ENCODE measurements at regions not wholly inside any gene's neighbourhood (a gene's known extent, or its start where the extent isn't known, plus 50 kb on each side); places are given as distances from the start of the nearest gene placed in this dataset.

DNA sequence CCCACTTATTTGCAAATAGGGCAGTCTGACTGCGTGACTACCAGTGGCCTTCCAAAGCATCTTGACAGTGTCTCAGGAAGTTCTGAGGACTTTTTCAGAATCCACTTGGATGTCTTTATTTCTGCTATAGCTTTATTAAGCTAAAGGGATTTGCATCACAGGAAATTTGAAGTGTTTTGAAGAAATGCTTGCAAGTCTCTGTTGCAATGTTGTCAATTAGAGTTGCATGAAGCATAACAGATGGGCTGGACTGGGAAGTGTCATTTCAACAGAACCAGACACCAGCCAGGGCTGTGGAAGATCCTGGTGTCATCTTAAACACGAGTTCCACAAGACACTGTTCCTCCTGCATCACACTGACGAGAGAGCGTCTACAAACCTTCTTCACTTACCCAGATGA lies 224.5 kb downstream of the EN1 start:
- DNase-seq, result no peak
- H3K27me3 Mint-ChIP-seq, result peaks cover 1% of the 10 kb centered on the region
- H3K36me3 Mint-ChIP-seq, result no peaks in the 10 kb centered on the region
- ATAC-seq (ENCODE audit: low read depth), result no peak
- H3K4me1 Mint-ChIP-seq, result no peaks in the 10 kb centered on the region
- H3K9me3 Mint-ChIP-seq, result no peaks in the 10 kb centered on the region
- POLR2A ChIA-PET, result no interaction called here
- H3K27ac Mint-ChIP-seq, result no peak overlapping the region
- H3K4me3 Mint-ChIP-seq, result no peak overlapping the region

DNA sequence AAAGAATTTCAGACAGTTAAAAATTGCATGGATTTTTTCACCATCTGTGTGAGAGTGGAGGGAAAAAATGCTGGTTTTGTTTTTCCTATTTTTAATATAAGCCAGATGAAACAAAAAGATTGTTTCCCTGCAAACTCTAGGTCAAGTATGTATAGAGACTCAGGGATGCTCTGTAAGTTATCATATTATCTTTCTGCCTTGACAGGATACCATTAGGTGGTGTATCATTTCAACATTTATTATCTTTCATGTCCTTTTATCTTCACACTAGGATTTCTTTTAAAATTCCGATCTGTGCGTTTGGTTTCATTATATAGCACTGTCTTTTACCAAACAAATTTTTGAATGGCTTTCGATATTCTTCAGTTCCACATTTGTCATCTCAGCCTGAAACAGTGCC lies 225.3 kb downstream of the EN1 start:
- DNase-seq (no peak), ATAC-seq (ENCODE audit: low read depth) (no peak)
- POLR2A ChIA-PET, result no interaction called here
- H3K4me1 Mint-ChIP-seq, result no peaks in the 10 kb centered on the region
- no peak overlapping the region for H3K27ac Mint-ChIP-seq
- peaks cover 1% of the 10 kb centered on the region for H3K27me3 Mint-ChIP-seq
- H3K9me3 Mint-ChIP-seq, result no peaks in the 10 kb centered on the region
- no peaks in the 10 kb centered on the region for H3K36me3 Mint-ChIP-seq
- H3K4me3 Mint-ChIP-seq, result no peak overlapping the region

GRCh38 chr2:118618279-118618678 lies 229.2 kb downstream of the EN1 start:
- no peak for DNase-seq
- Mint-ChIP-seq H3K27me3 (peaks cover 2% of the 10 kb centered on the region), H3K4me1 (no peaks in the 10 kb centered on the region), H3K9me3 (no peaks in the 10 kb centered on the region), H3K27ac (no peak overlapping the region), H3K36me3 (no peaks in the 10 kb centered on the region), H3K4me3 (no peak overlapping the region)
- no peak for ATAC-seq (ENCODE audit: low read depth)
- POLR2A ChIA-PET, result no interaction called here

- ATAC-seq (ENCODE audit: low read depth) (no peak), DNase-seq (no peak)
- H3K27ac Mint-ChIP-seq, result no peak overlapping the region
- POLR2A ChIA-PET, result no interaction called here
- peaks cover 2% of the 10 kb centered on the region for H3K27me3 Mint-ChIP-seq
- no peak overlapping the region for H3K4me3 Mint-ChIP-seq
- H3K9me3 Mint-ChIP-seq, result no peaks in the 10 kb centered on the region
- H3K4me1 Mint-ChIP-seq, result no peaks in the 10 kb centered on the region
- no peaks in the 10 kb centered on the region for H3K36me3 Mint-ChIP-seq
These were observed 231.0 kb downstream of the EN1 start for GRCh38 chr2:118616432-118616831.

DNA sequence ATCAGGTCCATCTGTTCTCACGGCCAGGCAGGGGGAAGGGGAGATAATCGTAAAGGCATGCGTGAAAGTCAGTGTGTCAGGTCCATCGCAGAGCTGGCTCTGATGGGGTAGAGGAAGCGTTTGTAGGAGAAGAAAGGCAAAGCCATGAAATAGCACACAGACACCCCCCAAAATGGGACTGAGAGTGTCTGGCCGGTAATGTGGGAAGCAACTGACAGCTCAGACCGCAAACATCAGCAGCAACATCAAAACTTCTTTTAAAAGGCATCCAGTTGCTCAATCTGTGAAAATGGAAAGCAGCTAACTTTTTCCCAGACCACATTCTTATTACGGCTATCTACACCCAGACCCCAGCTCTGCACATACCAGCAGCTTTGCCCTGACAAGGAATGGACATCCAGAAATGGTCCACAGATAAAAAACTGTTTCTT lies 232.6 kb downstream of the EN1 start:
- H3K36me3 Mint-ChIP-seq, result no peaks in the 10 kb centered on the region

GRCh38 chr2:118613737-118614136 lies 233.7 kb downstream of the EN1 start:
- Mint-ChIP-seq H3K27me3 (peaks cover 2% of the 10 kb centered on the region), H3K4me1 (no peaks in the 10 kb centered on the region), H3K4me3 (no peak overlapping the region), H3K36me3 (no peaks in the 10 kb centered on the region), H3K9me3 (no peaks in the 10 kb centered on the region), H3K27ac (no peak overlapping the region)
- ATAC-seq (ENCODE audit: low read depth) (no peak), DNase-seq (no peak)
- POLR2A ChIA-PET, result no interaction called here

More for the DNA sequence above, 232.6 kb downstream of the EN1 start:
- H3K4me1 Mint-ChIP-seq, result no peaks in the 10 kb centered on the region
- H3K9me3 Mint-ChIP-seq, result no peaks in the 10 kb centered on the region
- ATAC-seq (ENCODE audit: low read depth) (no peak), DNase-seq (no peak)
- H3K4me3 Mint-ChIP-seq, result no peak overlapping the region
- POLR2A ChIA-PET, result no interaction called here
- peaks cover 2% of the 10 kb centered on the region for H3K27me3 Mint-ChIP-seq
- no peak overlapping the region for H3K27ac Mint-ChIP-seq

- Mint-ChIP-seq H3K27me3 (peaks cover 2% of the 10 kb centered on the region), H3K4me1 (no peaks in the 10 kb centered on the region), H3K27ac (no peak overlapping the region), H3K36me3 (no peaks in the 10 kb centered on the region), H3K4me3 (no peak overlapping the region), H3K9me3 (no peaks in the 10 kb centered on the region)
- POLR2A ChIA-PET, result no interaction called here
- ATAC-seq (ENCODE audit: low read depth) (no peak), DNase-seq (no peak)
These were observed 235.8 kb downstream of the EN1 start for GRCh38 chr2:118611691-118612090.

GRCh38 chr2:118609138-118609537 lies 238.3 kb downstream of the EN1 start:
- no peaks in the 10 kb centered on the region for H3K4me1 Mint-ChIP-seq
- H3K9me3 Mint-ChIP-seq, result no peaks in the 10 kb centered on the region

GRCh38 chr2:118607641-118608040 lies 239.8 kb downstream of the EN1 start:
- no peaks in the 10 kb centered on the region for H3K4me1 Mint-ChIP-seq
- no peak overlapping the region for H3K4me3 Mint-ChIP-seq
- DNase-seq, result no peak
- no peak for ATAC-seq (ENCODE audit: low read depth)
- H3K27ac Mint-ChIP-seq, result no peak overlapping the region
- POLR2A ChIA-PET, result no interaction called here
- H3K36me3 Mint-ChIP-seq, result no peaks in the 10 kb centered on the region
- no peaks in the 10 kb centered on the region for H3K27me3 Mint-ChIP-seq
- H3K9me3 Mint-ChIP-seq, result no peaks in the 10 kb centered on the region

More at GRCh38 chr2:118609138-118609537, 238.3 kb downstream of the EN1 start:
- Mint-ChIP-seq H3K27me3 (no peaks in the 10 kb centered on the region), H3K36me3 (no peaks in the 10 kb centered on the region), H3K27ac (no peak overlapping the region), H3K4me3 (no peak overlapping the region)
- POLR2A ChIA-PET, result no interaction called here
- DNase-seq, result no peak
- ATAC-seq (ENCODE audit: low read depth), result no peak

GRCh38 chr2:118604811-118605210 lies 242.6 kb downstream of the EN1 start:
- ATAC-seq (ENCODE audit: low read depth) (no peak), DNase-seq (no peak)
- H3K9me3 Mint-ChIP-seq, result peaks cover 5% of the 10 kb centered on the region
- H3K27me3 Mint-ChIP-seq, result no peaks in the 10 kb centered on the region
- H3K36me3 Mint-ChIP-seq, result no peaks in the 10 kb centered on the region
- H3K4me3 Mint-ChIP-seq, result no peak overlapping the region
- H3K4me1 Mint-ChIP-seq, result no peaks in the 10 kb centered on the region
- POLR2A ChIA-PET, result no interaction called here
- H3K27ac Mint-ChIP-seq, result no peak overlapping the region

DNA sequence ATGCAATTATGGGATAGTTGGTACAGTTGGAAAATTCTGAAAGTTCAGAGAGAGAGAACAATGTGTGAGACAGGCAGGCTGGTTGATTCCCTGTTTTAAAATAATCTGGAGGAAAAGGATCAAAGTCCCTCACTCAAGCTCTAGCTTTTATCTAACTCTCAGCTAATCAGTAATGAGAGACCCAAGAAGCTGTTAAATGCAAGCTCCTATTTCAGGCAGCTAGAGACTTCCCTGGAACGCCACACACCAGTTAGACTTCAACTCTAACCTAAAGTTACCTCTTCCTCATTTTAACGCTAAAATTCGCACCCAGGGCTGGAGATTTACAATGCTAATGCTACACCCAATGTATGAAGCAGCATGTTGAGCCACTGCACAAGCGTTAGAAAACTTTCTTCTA lies 243.1 kb downstream of the EN1 start:
- POLR2A ChIA-PET, result no interaction called here
- DNase-seq, result no peak

GRCh38 chr2:118599141-118599540 lies 248.3 kb downstream of the EN1 start:
- H3K9me3 Mint-ChIP-seq, result peaks cover 6% of the 10 kb centered on the region
- POLR2A ChIA-PET, result no interaction called here
- no peak overlapping the region for H3K4me3 Mint-ChIP-seq
- no peaks in the 10 kb centered on the region for H3K27me3 Mint-ChIP-seq
- DNase-seq, result no peak
- no peak for ATAC-seq (ENCODE audit: low read depth)
- H3K36me3 Mint-ChIP-seq, result no peaks in the 10 kb centered on the region
- H3K4me1 Mint-ChIP-seq, result no peaks in the 10 kb centered on the region
- H3K27ac Mint-ChIP-seq, result no peak overlapping the region

More for the DNA sequence above, 243.1 kb downstream of the EN1 start:
- no peak overlapping the region for H3K4me3 Mint-ChIP-seq
- no peaks in the 10 kb centered on the region for H3K4me1 Mint-ChIP-seq
- no peak for ATAC-seq (ENCODE audit: low read depth)
- H3K27ac Mint-ChIP-seq, result no peak overlapping the region
- peaks cover 5% of the 10 kb centered on the region for H3K9me3 Mint-ChIP-seq
- H3K36me3 Mint-ChIP-seq, result no peaks in the 10 kb centered on the region
- no peaks in the 10 kb centered on the region for H3K27me3 Mint-ChIP-seq

DNA sequence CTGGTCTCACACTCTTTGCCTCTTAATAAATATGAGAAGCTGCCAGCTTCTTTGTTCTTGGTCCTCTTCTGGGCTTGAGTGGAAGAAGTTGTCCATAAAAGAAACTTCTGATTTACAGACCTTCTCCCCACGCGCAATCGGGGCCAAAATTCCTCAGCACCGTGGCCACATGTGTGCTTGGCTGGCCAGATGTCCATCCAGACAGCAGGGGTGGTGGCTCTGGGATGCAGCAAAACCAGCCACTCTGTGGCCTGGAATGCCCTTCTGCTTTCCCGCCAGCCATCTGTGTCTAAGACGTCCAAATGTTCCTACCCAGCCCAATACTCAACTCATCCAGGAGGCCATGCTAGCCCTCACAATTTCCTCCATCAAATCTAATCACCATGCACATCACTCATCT lies 250.8 kb downstream of the EN1 start:
- ATAC-seq (ENCODE audit: low read depth) (no peak), DNase-seq (no peak)
- H3K27ac Mint-ChIP-seq, result no peak overlapping the region
- POLR2A ChIA-PET, result no interaction called here
- H3K4me1 Mint-ChIP-seq, result no peaks in the 10 kb centered on the region
- H3K36me3 Mint-ChIP-seq, result no peaks in the 10 kb centered on the region
- no peaks in the 10 kb centered on the region for H3K27me3 Mint-ChIP-seq
- no peak overlapping the region for H3K4me3 Mint-ChIP-seq
- H3K9me3 Mint-ChIP-seq, result peaks cover 6% of the 10 kb centered on the region

DNA sequence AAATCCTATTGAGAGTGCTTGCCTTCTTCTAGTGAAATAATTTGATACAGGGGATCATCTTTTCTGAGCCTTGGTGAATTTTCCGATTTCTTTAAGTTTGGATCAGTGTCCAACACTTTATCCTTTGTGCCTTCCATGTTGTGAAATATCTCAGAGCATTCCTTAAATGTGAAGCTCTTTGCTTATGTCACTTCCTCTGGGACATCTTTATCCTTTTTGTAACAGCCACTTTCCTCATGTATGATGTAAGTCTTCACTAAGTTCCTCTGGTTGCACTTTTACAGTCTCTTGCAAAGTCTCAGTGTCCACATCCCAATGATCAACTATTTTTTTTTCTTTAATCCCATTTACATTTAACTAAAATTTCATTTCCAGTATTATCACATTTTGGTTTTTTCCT lies 254.2 kb downstream of the EN1 start:
- DNase-seq (no peak), ATAC-seq (ENCODE audit: low read depth) (no peak)
- peaks cover 1% of the 10 kb centered on the region for H3K9me3 Mint-ChIP-seq
- no peak overlapping the region for H3K27ac Mint-ChIP-seq
- H3K36me3 Mint-ChIP-seq, result no peaks in the 10 kb centered on the region
- no peak overlapping the region for H3K4me3 Mint-ChIP-seq
- no peaks in the 10 kb centered on the region for H3K27me3 Mint-ChIP-seq
- POLR2A ChIA-PET, result no interaction called here
- H3K4me1 Mint-ChIP-seq, result no peaks in the 10 kb centered on the region

GRCh38 chr2:118591223-118591622 lies 256.2 kb downstream of the EN1 start:
- no peaks in the 10 kb centered on the region for H3K9me3 Mint-ChIP-seq
- POLR2A ChIA-PET, result no interaction called here
- H3K27ac Mint-ChIP-seq, result no peak overlapping the region
- H3K4me3 Mint-ChIP-seq, result no peak overlapping the region
- no peaks in the 10 kb centered on the region for H3K27me3 Mint-ChIP-seq
- H3K4me1 Mint-ChIP-seq, result no peaks in the 10 kb centered on the region
- H3K36me3 Mint-ChIP-seq, result no peaks in the 10 kb centered on the region
- DNase-seq (no peak), ATAC-seq (ENCODE audit: low read depth) (no peak)

All from activated naive CD8-positive, alpha-beta T cell treated with anti-CD3 and anti-CD28 coated beads, Interleukin-2, amount 10 ng/mL, durations not matched to agents 7 days and 5 days (primary cell).